ENCODE measurements at regions not wholly inside any gene's neighbourhood (a gene's known extent, or its start where the extent isn't known, plus 50 kb on each side); places are given as distances from the start of the nearest gene placed in this dataset.
"Not testable (repeated sequence)": the region's sequence is repeated elsewhere in the genome, so short reads cannot be mapped to it uniquely, and the experiment has no call there.

GRCh38 chrX:97898798-97899197, 1015.1 kb downstream of the RPA4 start:
- H3K27me3 Mint-ChIP-seq (ENCODE audit: insufficient read depth) = no peaks in the 10 kb centered on the region
- peaks cover 8% of the 10 kb centered on the region for H3K4me1 Mint-ChIP-seq
- Histone ChIP-seq H3K9me3 (ENCODE audit: control insufficient read depth, low read length) (no peaks in the 10 kb centered on the region), H3K36me3 (ENCODE audit: control insufficient read depth, insufficient read depth, low read length) (no peaks in the 10 kb centered on the region), H3K4me3 (ENCODE audit: low read length) (no peak overlapping the region), H3K4me1 (ENCODE audit: control insufficient read depth, insufficient read depth, low read length) (no peaks in the 10 kb centered on the region), H3K27ac (ENCODE audit: low read depth, low read length) (no peak overlapping the region), H3K9ac (ENCODE audit: extremely low read depth, low read length, poor library complexity, severe bottlenecking) (no peak overlapping the region), H3K27me3 (ENCODE audit: control insufficient read depth, insufficient read depth, low read length, poor library complexity, severe bottlenecking) (no peaks in the 10 kb centered on the region)
- TF ChIP-seq, protein P1, sequence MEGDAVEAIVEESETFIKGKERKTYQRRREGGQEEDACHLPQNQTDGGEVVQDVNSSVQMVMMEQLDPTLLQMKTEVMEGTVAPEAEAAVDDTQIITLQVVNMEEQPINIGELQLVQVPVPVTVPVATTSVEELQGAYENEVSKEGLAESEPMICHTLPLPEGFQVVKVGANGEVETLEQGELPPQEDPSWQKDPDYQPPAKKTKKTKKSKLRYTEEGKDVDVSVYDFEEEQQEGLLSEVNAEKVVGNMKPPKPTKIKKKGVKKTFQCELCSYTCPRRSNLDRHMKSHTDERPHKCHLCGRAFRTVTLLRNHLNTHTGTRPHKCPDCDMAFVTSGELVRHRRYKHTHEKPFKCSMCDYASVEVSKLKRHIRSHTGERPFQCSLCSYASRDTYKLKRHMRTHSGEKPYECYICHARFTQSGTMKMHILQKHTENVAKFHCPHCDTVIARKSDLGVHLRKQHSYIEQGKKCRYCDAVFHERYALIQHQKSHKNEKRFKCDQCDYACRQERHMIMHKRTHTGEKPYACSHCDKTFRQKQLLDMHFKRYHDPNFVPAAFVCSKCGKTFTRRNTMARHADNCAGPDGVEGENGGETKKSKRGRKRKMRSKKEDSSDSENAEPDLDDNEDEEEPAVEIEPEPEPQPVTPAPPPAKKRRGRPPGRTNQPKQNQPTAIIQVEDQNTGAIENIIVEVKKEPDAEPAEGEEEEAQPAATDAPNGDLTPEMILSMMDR (conservative IDR thresholded peaks at IDR 0.05) = no peak
- H3K36me3 Mint-ChIP-seq (ENCODE audit: low read depth) = no peaks in the 10 kb centered on the region
- no peaks in the 10 kb centered on the region for H3K9me3 Mint-ChIP-seq
- DNase-seq = no peak
- peak overlapping the region; percentile 6 for H3K27ac Mint-ChIP-seq
- no peak overlapping the region for H3K4me3 Mint-ChIP-seq
- WGBS, 2 experiments (ENCODE audit: insufficient coverage in 1 of 2, insufficient read length in 1 of 2) = 88% methylated on average over 1 of the region's 2 CpGs; no CpG with 5 or more reads in 1 of the 2 experiments

DNA sequence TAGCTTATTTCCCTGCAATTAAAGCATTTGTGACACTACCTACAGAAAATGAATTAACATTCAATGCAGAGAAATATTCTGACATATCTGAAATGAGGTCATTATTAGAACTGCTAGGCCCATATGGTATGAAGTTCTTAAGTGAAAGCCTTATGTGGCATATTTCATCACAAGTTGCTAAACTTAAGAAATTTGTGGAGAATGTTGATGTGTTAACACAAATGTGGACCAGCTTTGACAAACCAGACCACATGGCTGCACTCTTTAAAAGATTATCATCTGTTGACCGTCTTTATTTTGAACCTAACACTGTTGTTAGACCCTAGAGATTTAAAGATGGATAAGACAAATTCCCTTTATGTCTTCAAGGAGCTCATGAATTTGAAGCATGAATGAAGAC, 1024.1 kb downstream of the RPA4 start:
- Histone ChIP-seq H3K9ac (ENCODE audit: extremely low read depth, low read length, poor library complexity, severe bottlenecking) (no peak overlapping the region), H3K4me3 (ENCODE audit: low read length) (no peak overlapping the region), H3K27ac (ENCODE audit: low read depth, low read length) (no peak overlapping the region), H3K9me3 (ENCODE audit: control insufficient read depth, low read length) (peaks cover 8% of the 10 kb centered on the region), H3K4me1 (ENCODE audit: control insufficient read depth, insufficient read depth, low read length) (no peaks in the 10 kb centered on the region), H3K36me3 (ENCODE audit: control insufficient read depth, insufficient read depth, low read length) (no peaks in the 10 kb centered on the region), H3K27me3 (ENCODE audit: control insufficient read depth, insufficient read depth, low read length, poor library complexity, severe bottlenecking) (no peaks in the 10 kb centered on the region)
- H3K27ac Mint-ChIP-seq = no peak overlapping the region
- DNase-seq = no peak
- H3K36me3 Mint-ChIP-seq (ENCODE audit: low read depth) = peaks cover 2% of the 10 kb centered on the region
- no peaks in the 10 kb centered on the region for H3K4me1 Mint-ChIP-seq
- 83% methylated on average over 1 of the region's 1 CpG; no CpG with 5 or more reads in 1 of the 2 experiments for WGBS, 2 experiments (ENCODE audit: insufficient coverage in 1 of 2, insufficient read length in 1 of 2)
- H3K9me3 Mint-ChIP-seq = peaks cover 18% of the 10 kb centered on the region
- TF ChIP-seq, protein P1 (conservative IDR thresholded peaks at IDR 0.05) = no peak
- no peak overlapping the region for H3K4me3 Mint-ChIP-seq
- no peaks in the 10 kb centered on the region for H3K27me3 Mint-ChIP-seq (ENCODE audit: insufficient read depth)

GRCh38 chrX:97909245-97909644, 1025.5 kb downstream of the RPA4 start:
- no peak overlapping the region for H3K4me3 ChIP-seq (ENCODE audit: low read length)
- WGBS, 2 experiments (ENCODE audit: insufficient coverage in 1 of 2, insufficient read length in 1 of 2) = 95 to 100% methylated on average over 1 to 2 of the region's 3 CpGs
- H3K27me3 Mint-ChIP-seq (ENCODE audit: insufficient read depth) = no peaks in the 10 kb centered on the region

GRCh38 chrX:97915390-97915789, 1031.7 kb downstream of the RPA4 start:
- not testable (repeated sequence) for H3K36me3 ChIP-seq (ENCODE audit: control insufficient read depth, insufficient read depth, low read length); H3K9me3 ChIP-seq (ENCODE audit: control insufficient read depth, low read length); H3K27ac Mint-ChIP-seq; H3K4me3 Mint-ChIP-seq; H3K27me3 ChIP-seq (ENCODE audit: control insufficient read depth, insufficient read depth, low read length, poor library complexity, severe bottlenecking); H3K4me1 Mint-ChIP-seq; H3K4me3 ChIP-seq (ENCODE audit: low read length); H3K9ac ChIP-seq (ENCODE audit: extremely low read depth, low read length, poor library complexity, severe bottlenecking); H3K27ac ChIP-seq (ENCODE audit: low read depth, low read length); H3K36me3 Mint-ChIP-seq (ENCODE audit: low read depth); H3K27me3 Mint-ChIP-seq (ENCODE audit: insufficient read depth); DNase-seq; H3K4me1 ChIP-seq (ENCODE audit: control insufficient read depth, insufficient read depth, low read length)
- H3K9me3 Mint-ChIP-seq = peaks cover 25% of the 10 kb centered on the region
- WGBS, 2 experiments (ENCODE audit: insufficient coverage in 1 of 2, insufficient read length in 1 of 2) = 90 to 91% methylated on average over 2 to 9 of the region's 10 CpGs

More at GRCh38 chrX:97909245-97909644, 1025.5 kb downstream of the RPA4 start:
- Histone ChIP-seq H3K27me3 (ENCODE audit: control insufficient read depth, insufficient read depth, low read length, poor library complexity, severe bottlenecking) (no peaks in the 10 kb centered on the region), H3K36me3 (ENCODE audit: control insufficient read depth, insufficient read depth, low read length) (no peaks in the 10 kb centered on the region), H3K27ac (ENCODE audit: low read depth, low read length) (no peak overlapping the region), H3K9me3 (ENCODE audit: control insufficient read depth, low read length) (peaks cover 8% of the 10 kb centered on the region), H3K4me1 (ENCODE audit: control insufficient read depth, insufficient read depth, low read length) (no peaks in the 10 kb centered on the region), H3K9ac (ENCODE audit: extremely low read depth, low read length, poor library complexity, severe bottlenecking) (no peak overlapping the region)
- H3K9me3 Mint-ChIP-seq = peaks cover 18% of the 10 kb centered on the region
- no peaks in the 10 kb centered on the region for H3K4me1 Mint-ChIP-seq
- no peak overlapping the region for H3K4me3 Mint-ChIP-seq
- no peak for DNase-seq
- H3K36me3 Mint-ChIP-seq (ENCODE audit: low read depth) = peaks cover 2% of the 10 kb centered on the region
- TF ChIP-seq, protein P1 (conservative IDR thresholded peaks at IDR 0.05) = no peak
- no peak overlapping the region for H3K27ac Mint-ChIP-seq

DNA sequence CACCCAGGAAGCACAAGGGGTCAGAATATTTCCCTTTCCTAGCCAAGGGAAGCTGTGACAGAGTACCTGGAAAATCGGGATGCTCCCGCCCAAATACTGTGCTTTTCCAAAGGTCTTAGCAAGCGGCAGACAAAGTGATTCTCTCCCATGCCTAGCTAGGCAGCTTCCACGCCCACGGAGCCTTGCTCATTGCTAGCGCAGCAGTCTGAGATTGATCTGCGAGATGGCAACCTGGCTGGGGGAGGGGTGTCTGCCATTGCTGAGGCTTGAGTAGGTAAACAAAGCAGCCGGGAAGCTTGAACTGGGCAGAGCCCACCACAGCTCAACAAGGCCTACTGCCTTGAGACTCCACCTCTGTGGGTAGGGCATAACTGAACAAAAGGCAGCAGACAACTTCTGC, 1037.5 kb downstream of the RPA4 start:
- H3K9me3 Mint-ChIP-seq = peaks cover 52% of the 10 kb centered on the region
- not testable (repeated sequence) for DNase-seq

More for the DNA sequence above, 1037.5 kb downstream of the RPA4 start:
- H3K4me1 ChIP-seq (ENCODE audit: control insufficient read depth, insufficient read depth, low read length); H3K4me3 ChIP-seq (ENCODE audit: low read length); H3K27ac ChIP-seq (ENCODE audit: low read depth, low read length); H3K36me3 Mint-ChIP-seq (ENCODE audit: low read depth); H3K27ac Mint-ChIP-seq; H3K27me3 ChIP-seq (ENCODE audit: control insufficient read depth, insufficient read depth, low read length, poor library complexity, severe bottlenecking); H3K9ac ChIP-seq (ENCODE audit: extremely low read depth, low read length, poor library complexity, severe bottlenecking); H3K36me3 ChIP-seq (ENCODE audit: control insufficient read depth, insufficient read depth, low read length); H3K27me3 Mint-ChIP-seq (ENCODE audit: insufficient read depth); H3K4me1 Mint-ChIP-seq; H3K4me3 Mint-ChIP-seq; H3K9me3 ChIP-seq (ENCODE audit: control insufficient read depth, low read length): not testable (repeated sequence)
- WGBS, 2 experiments (ENCODE audit: insufficient coverage in 1 of 2, insufficient read length in 1 of 2) = 95% methylated on average over 7 of the region's 8 CpGs; no CpG with 5 or more reads in 1 of the 2 experiments

Data from endodermal cell (in vitro differentiated cells).